Ishikawa (cell line): ENCODE measurements at regions not wholly inside any gene's neighbourhood (a gene's known extent, or its start where the extent isn't known, plus 50 kb on each side); places are given as distances from the start of the nearest gene placed in this dataset.

Source experiments
- CEBPB ChIP-seq: IDR thresholded peaks from 2 replicates; pipeline ENCODE4 v1.6.1; 2012
- CREB1 ChIP-seq: IDR thresholded peaks from 2 replicates; pipeline ENCODE4 v1.6.1; 2012; ENCODE audit warnings: low read depth
- EGR1 ChIP-seq: IDR thresholded peaks from 2 replicates; pipeline ENCODE4 v1.6.1; 2012
- EP300 ChIP-seq: IDR thresholded peaks from 2 replicates; pipeline ENCODE4 v1.6.1; 2012; ENCODE audit warnings: borderline replicate concordance
- FOXM1 ChIP-seq: IDR thresholded peaks from 2 replicates; pipeline ENCODE4 v1.6.1; 2012; ENCODE audit warnings: low read depth, borderline replicate concordance
- MAX ChIP-seq: IDR thresholded peaks from 2 replicates; pipeline ENCODE4 v1.6.1; 2012
- NFIC ChIP-seq: IDR thresholded peaks from 2 replicates; pipeline ENCODE4 v1.6.1; 2012
- RAD21 ChIP-seq: IDR thresholded peaks from 2 replicates; pipeline ENCODE4 v1.6.1; 2012; ENCODE audit warnings: low read depth
- REST ChIP-seq: IDR thresholded peaks from 2 replicates; pipeline ENCODE4 v1.6.1; 2012; ENCODE audit warnings: low read depth, mild to moderate bottlenecking
- TAF1 ChIP-seq: IDR thresholded peaks from 2 replicates; pipeline ENCODE4 v1.6.1; 2012; ENCODE audit warnings: low read depth, mild to moderate bottlenecking
- TCF12 ChIP-seq: IDR thresholded peaks from 2 replicates; pipeline ENCODE4 v1.6.1; 2012; ENCODE audit warnings: low read depth
- TEAD4 ChIP-seq: IDR thresholded peaks from 2 replicates; pipeline ENCODE4 v1.6.1; 2012
- USF1 ChIP-seq: IDR thresholded peaks from 2 replicates; pipeline ENCODE4 v1.6.1; 2012
- YY1 ChIP-seq: IDR thresholded peaks from 2 replicates; pipeline ENCODE4 v1.6.1; 2012; ENCODE audit warnings: low read depth
- ZBTB7A ChIP-seq: IDR thresholded peaks from 2 replicates; pipeline ENCODE4 v1.6.1; 2012; ENCODE audit warnings: low read depth

GRCh38 chr20:10807013-10807412 is 133.2 kb upstream of the JAG1 start:
- TF ChIP-seq NFIC: no peak
- TF ChIP-seq FOXM1: no peak
- TF ChIP-seq EP300: no peak
- TF ChIP-seq EGR1: no peak
- TF ChIP-seq CEBPB: no peak
- no peak for TF ChIP-seq RAD21
- no peak for TF ChIP-seq TCF12
- no peak for TF ChIP-seq REST
- no peak for TF ChIP-seq YY1
- TF ChIP-seq MAX: no peak
- no peak for TF ChIP-seq ZBTB7A
- no peak for TF ChIP-seq TEAD4
- no peak for TF ChIP-seq CREB1
- no peak for TF ChIP-seq TAF1
- no peak for TF ChIP-seq USF1

- no peak for TF ChIP-seq TCF12
- no peak for TF ChIP-seq USF1
- no peak for TF ChIP-seq CEBPB
- no peak for TF ChIP-seq MAX
- no peak for TF ChIP-seq NFIC
- TF ChIP-seq REST: no peak
- no peak for TF ChIP-seq RAD21
- no peak for TF ChIP-seq YY1
- no peak for TF ChIP-seq EP300
- TF ChIP-seq TAF1: no peak
- no peak for TF ChIP-seq TEAD4
- TF ChIP-seq FOXM1: no peak
- no peak for TF ChIP-seq EGR1
- no peak for TF ChIP-seq ZBTB7A
- no peak for TF ChIP-seq CREB1
Measured at GRCh38 chr20:10812759-10813327, 139.0 kb upstream of the JAG1 start.

- TF ChIP-seq TEAD4: no peak
- TF ChIP-seq YY1: no peak
- no peak for TF ChIP-seq CREB1
- no peak for TF ChIP-seq MAX
- no peak for TF ChIP-seq ZBTB7A
- TF ChIP-seq TCF12: no peak
- TF ChIP-seq RAD21: no peak
- no peak for TF ChIP-seq CEBPB
- no peak for TF ChIP-seq FOXM1
- TF ChIP-seq REST: no peak
- no peak for TF ChIP-seq EP300
- no peak for TF ChIP-seq NFIC
- TF ChIP-seq USF1: no peak
- no peak for TF ChIP-seq TAF1
- TF ChIP-seq EGR1: no peak
Measured at GRCh38 chr20:10823585-10823984, 149.8 kb upstream of the JAG1 start.
